ENCODE measurements at regions not wholly inside any gene's neighbourhood (a gene's known extent, or its start where the extent isn't known, plus 50 kb on each side); places are given as distances from the start of the nearest gene placed in this dataset.
"Not testable (repeated sequence)": the region's sequence is repeated elsewhere in the genome, so short reads cannot be mapped to it uniquely, and the experiment has no call there.

- no peak for DNase-seq (ENCODE audit: low spot score)
- in situ Hi-C loops (cut with HindIII; ENCODE audit: low sequenced_read_pairs), result no loop called here
Observed at GRCh38 chr1:228882771-228883450, 147.6 kb downstream of the RHOU start.

GRCh38 chr1:228883535-228883934 is 148.3 kb downstream of the RHOU start:
- no peak for DNase-seq (ENCODE audit: low spot score)
- in situ Hi-C loops (cut with HindIII; ENCODE audit: low sequenced_read_pairs), result no loop called here

GRCh38 chr1:228884196-228884595 is 148.9 kb downstream of the RHOU start:
- no peak for DNase-seq (ENCODE audit: low spot score)
- in situ Hi-C loops (cut with HindIII; ENCODE audit: low sequenced_read_pairs), result no loop called here

GRCh38 chr1:228884615-228885566 is 149.6 kb downstream of the RHOU start:
- in situ Hi-C loops (cut with HindIII; ENCODE audit: low sequenced_read_pairs), result no loop called here
- no peak for DNase-seq (ENCODE audit: low spot score)

- in situ Hi-C loops (cut with HindIII; ENCODE audit: low sequenced_read_pairs), result no loop called here
- no peak for DNase-seq (ENCODE audit: low spot score)
Observed at GRCh38 chr1:228885845-228886244, 150.6 kb downstream of the RHOU start.

GRCh38 chr1:228887101-228887500 is 151.8 kb downstream of the RHOU start:
- no peak for DNase-seq (ENCODE audit: low spot score)
- in situ Hi-C loops (cut with HindIII; ENCODE audit: low sequenced_read_pairs), result no loop called here

- in situ Hi-C loops (cut with HindIII; ENCODE audit: low sequenced_read_pairs), result no loop called here
- DNase-seq (ENCODE audit: low spot score), result no peak
Observed at GRCh38 chr1:228887960-228888359, 152.7 kb downstream of the RHOU start.

- in situ Hi-C loops (cut with HindIII; ENCODE audit: low sequenced_read_pairs), result no loop called here
Observed at GRCh38 chr1:228889289-228889688, 154.0 kb downstream of the RHOU start.

GRCh38 chr1:228891272-228892034 is 156.2 kb downstream of the RHOU start:
- in situ Hi-C loops (cut with HindIII; ENCODE audit: low sequenced_read_pairs), result no loop called here

More at GRCh38 chr1:228889289-228889688, 154.0 kb downstream of the RHOU start:
- no peak for DNase-seq (ENCODE audit: low spot score)

GRCh38 chr1:228892200-228892599 is 156.9 kb downstream of the RHOU start:
- in situ Hi-C loops (cut with HindIII; ENCODE audit: low sequenced_read_pairs), result not testable (repeated sequence)

More at GRCh38 chr1:228891272-228892034, 156.2 kb downstream of the RHOU start:
- DNase-seq (ENCODE audit: low spot score), result no peak

GRCh38 chr1:228894442-228894989 is 159.2 kb downstream of the RHOU start:
- in situ Hi-C loops (cut with HindIII; ENCODE audit: low sequenced_read_pairs), result no loop called here
- no peak for DNase-seq (ENCODE audit: low spot score)

More at GRCh38 chr1:228892200-228892599, 156.9 kb downstream of the RHOU start:
- not testable (repeated sequence) for DNase-seq (ENCODE audit: low spot score)

- DNase-seq (ENCODE audit: low spot score), result no peak
- in situ Hi-C loops (cut with HindIII; ENCODE audit: low sequenced_read_pairs), result no loop called here
Observed at GRCh38 chr1:228897901-228898300, 162.6 kb downstream of the RHOU start.

- no peak for DNase-seq (ENCODE audit: low spot score)
- in situ Hi-C loops (cut with HindIII; ENCODE audit: low sequenced_read_pairs), result no loop called here
Observed at GRCh38 chr1:228898582-228898992, 163.3 kb downstream of the RHOU start.

- in situ Hi-C loops (cut with HindIII; ENCODE audit: low sequenced_read_pairs), result no loop called here
- no peak for DNase-seq (ENCODE audit: low spot score)
Observed at GRCh38 chr1:228899421-228899956, 164.2 kb downstream of the RHOU start.

- in situ Hi-C loops (cut with HindIII; ENCODE audit: low sequenced_read_pairs), result no loop called here
- no peak for DNase-seq (ENCODE audit: low spot score)
Observed at GRCh38 chr1:228900099-228900885, 165.0 kb downstream of the RHOU start.

- no peak for DNase-seq (ENCODE audit: low spot score)
- in situ Hi-C loops (cut with HindIII; ENCODE audit: low sequenced_read_pairs), result no loop called here
Observed at GRCh38 chr1:228900886-228901392, 165.7 kb downstream of the RHOU start.

GRCh38 chr1:228901936-228902681 is 166.8 kb downstream of the RHOU start:
- DNase-seq (ENCODE audit: low spot score), result no peak
- in situ Hi-C loops (cut with HindIII; ENCODE audit: low sequenced_read_pairs), result no loop called here
